Ishikawa (cell line): ENCODE measurements at regions not wholly inside any gene's neighbourhood (a gene's known extent, or its start where the extent isn't known, plus 50 kb on each side); places are given as distances from the start of the nearest gene placed in this dataset.

ENCODE experiments used
- CEBPB ChIP-seq: IDR thresholded peaks from 2 replicates; pipeline ENCODE4 v1.6.1; 2012
- CREB1 ChIP-seq: IDR thresholded peaks from 2 replicates; pipeline ENCODE4 v1.6.1; 2012; ENCODE audit warnings: low read depth
- EGR1 ChIP-seq: IDR thresholded peaks from 2 replicates; pipeline ENCODE4 v1.6.1; 2012
- EP300 ChIP-seq: IDR thresholded peaks from 2 replicates; pipeline ENCODE4 v1.6.1; 2012; ENCODE audit warnings: borderline replicate concordance
- FOXM1 ChIP-seq: IDR thresholded peaks from 2 replicates; pipeline ENCODE4 v1.6.1; 2012; ENCODE audit warnings: low read depth, borderline replicate concordance
- MAX ChIP-seq: IDR thresholded peaks from 2 replicates; pipeline ENCODE4 v1.6.1; 2012
- NFIC ChIP-seq: IDR thresholded peaks from 2 replicates; pipeline ENCODE4 v1.6.1; 2012
- RAD21 ChIP-seq: IDR thresholded peaks from 2 replicates; pipeline ENCODE4 v1.6.1; 2012; ENCODE audit warnings: low read depth
- TAF1 ChIP-seq: IDR thresholded peaks from 2 replicates; pipeline ENCODE4 v1.6.1; 2012; ENCODE audit warnings: low read depth, mild to moderate bottlenecking
- TCF12 ChIP-seq: IDR thresholded peaks from 2 replicates; pipeline ENCODE4 v1.6.1; 2012; ENCODE audit warnings: low read depth
- TEAD4 ChIP-seq: IDR thresholded peaks from 2 replicates; pipeline ENCODE4 v1.6.1; 2012
- YY1 ChIP-seq: IDR thresholded peaks from 2 replicates; pipeline ENCODE4 v1.6.1; 2012; ENCODE audit warnings: low read depth
- ZBTB7A ChIP-seq: IDR thresholded peaks from 2 replicates; pipeline ENCODE4 v1.6.1; 2012; ENCODE audit warnings: low read depth
- TF ChIP-seq, protein P1 (sequence below): IDR thresholded peaks from 2 replicates; pipeline ENCODE4 v1.6.1; 2012; ENCODE audit warnings: low read depth, mild to moderate bottlenecking
- TF ChIP-seq, protein P2 (sequence below): IDR thresholded peaks from 2 replicates; pipeline ENCODE4 v1.6.1; 2012

DNA sequence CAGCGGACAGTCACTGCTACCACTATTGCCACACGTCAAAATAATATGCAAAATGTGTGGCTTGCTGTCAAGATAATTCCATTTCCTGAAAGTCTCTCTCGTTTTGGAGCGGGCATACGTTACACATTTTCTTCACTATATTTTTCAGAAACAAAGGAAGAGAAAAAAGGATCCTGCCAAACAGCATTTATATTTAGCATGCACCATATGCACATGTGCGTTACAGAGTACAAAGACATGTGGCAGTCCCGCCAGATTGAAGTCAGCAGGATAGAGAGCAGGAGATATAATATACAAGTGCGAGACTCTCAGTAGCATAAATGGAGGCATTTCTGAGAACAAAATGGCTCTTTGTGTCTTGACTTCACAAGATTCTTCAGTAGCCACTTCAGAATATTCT, 221.6 kb upstream of the KIF2A start:
- TF ChIP-seq NFIC (no peak), YY1 (no peak), RAD21 (no peak), MAX (no peak), FOXM1 (no peak), ZBTB7A (no peak), TEAD4 (no peak), EGR1 (no peak), CEBPB (no peak), TAF1 (no peak), CREB1 (no peak)
- TF ChIP-seq, protein P1, sequence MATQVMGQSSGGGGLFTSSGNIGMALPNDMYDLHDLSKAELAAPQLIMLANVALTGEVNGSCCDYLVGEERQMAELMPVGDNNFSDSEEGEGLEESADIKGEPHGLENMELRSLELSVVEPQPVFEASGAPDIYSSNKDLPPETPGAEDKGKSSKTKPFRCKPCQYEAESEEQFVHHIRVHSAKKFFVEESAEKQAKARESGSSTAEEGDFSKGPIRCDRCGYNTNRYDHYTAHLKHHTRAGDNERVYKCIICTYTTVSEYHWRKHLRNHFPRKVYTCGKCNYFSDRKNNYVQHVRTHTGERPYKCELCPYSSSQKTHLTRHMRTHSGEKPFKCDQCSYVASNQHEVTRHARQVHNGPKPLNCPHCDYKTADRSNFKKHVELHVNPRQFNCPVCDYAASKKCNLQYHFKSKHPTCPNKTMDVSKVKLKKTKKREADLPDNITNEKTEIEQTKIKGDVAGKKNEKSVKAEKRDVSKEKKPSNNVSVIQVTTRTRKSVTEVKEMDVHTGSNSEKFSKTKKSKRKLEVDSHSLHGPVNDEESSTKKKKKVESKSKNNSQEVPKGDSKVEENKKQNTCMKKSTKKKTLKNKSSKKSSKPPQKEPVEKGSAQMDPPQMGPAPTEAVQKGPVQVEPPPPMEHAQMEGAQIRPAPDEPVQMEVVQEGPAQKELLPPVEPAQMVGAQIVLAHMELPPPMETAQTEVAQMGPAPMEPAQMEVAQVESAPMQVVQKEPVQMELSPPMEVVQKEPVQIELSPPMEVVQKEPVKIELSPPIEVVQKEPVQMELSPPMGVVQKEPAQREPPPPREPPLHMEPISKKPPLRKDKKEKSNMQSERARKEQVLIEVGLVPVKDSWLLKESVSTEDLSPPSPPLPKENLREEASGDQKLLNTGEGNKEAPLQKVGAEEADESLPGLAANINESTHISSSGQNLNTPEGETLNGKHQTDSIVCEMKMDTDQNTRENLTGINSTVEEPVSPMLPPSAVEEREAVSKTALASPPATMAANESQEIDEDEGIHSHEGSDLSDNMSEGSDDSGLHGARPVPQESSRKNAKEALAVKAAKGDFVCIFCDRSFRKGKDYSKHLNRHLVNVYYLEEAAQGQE = no peak
- TF ChIP-seq, protein P2, sequence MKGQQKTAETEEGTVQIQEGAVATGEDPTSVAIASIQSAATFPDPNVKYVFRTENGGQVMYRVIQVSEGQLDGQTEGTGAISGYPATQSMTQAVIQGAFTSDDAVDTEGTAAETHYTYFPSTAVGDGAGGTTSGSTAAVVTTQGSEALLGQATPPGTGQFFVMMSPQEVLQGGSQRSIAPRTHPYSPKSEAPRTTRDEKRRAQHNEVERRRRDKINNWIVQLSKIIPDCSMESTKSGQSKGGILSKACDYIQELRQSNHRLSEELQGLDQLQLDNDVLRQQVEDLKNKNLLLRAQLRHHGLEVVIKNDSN = no peak

GRCh38 chr5:62090953-62091352, 215.1 kb upstream of the KIF2A start:
- no peak for TF ChIP-seq MAX
- no peak for TF ChIP-seq TEAD4
- TF ChIP-seq, protein P2 = no peak
- no peak for TF ChIP-seq EGR1
- no peak for TF ChIP-seq TAF1
- no peak for TF ChIP-seq YY1
- no peak for TF ChIP-seq RAD21
- TF ChIP-seq TCF12 = no peak
- no peak for TF ChIP-seq CEBPB
- no peak for TF ChIP-seq EP300
- TF ChIP-seq ZBTB7A = no peak
- TF ChIP-seq NFIC = no peak
- TF ChIP-seq FOXM1 = no peak
- TF ChIP-seq CREB1 = no peak
- TF ChIP-seq, protein P1 = no peak

- TF ChIP-seq, protein P2 = no peak
- TF ChIP-seq, protein P1 = no peak
- TF ChIP-seq TAF1 (no peak), MAX (no peak), TCF12 (no peak), NFIC (no peak), YY1 (no peak), CEBPB (no peak), TEAD4 (no peak), RAD21 (no peak), FOXM1 (no peak), CREB1 (no peak), EGR1 (no peak), EP300 (no peak), ZBTB7A (no peak)
Observed at GRCh38 chr5:62093411-62093810, 212.6 kb upstream of the KIF2A start.

DNA sequence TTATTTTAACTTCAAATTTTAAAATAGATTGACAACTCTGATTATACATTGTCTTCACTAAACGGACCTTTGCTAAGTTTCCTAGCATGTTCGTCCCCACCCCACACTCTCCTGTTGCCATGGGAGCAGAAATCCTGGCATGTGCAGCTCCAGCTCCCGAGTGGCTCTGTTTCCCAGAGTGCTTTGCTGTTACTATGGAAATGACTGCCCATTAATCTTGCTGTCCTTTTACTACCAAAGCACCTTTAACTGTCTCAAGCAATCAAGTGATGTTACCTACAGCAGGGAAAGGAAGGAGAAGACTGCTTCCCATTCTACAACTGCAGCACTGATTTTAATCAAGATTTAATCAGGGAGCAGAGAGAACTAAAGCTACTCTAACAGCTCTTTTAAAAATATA, 212.0 kb upstream of the KIF2A start:
- TF ChIP-seq CEBPB (no peak), EP300 (no peak), EGR1 (no peak), NFIC (no peak), MAX (no peak), ZBTB7A (no peak), TAF1 (no peak)
- TF ChIP-seq, protein P2 = no peak
